Ishikawa (cell line): ENCODE measurements at regions not wholly inside any gene's neighbourhood (a gene's known extent, or its start where the extent isn't known, plus 50 kb on each side); places are given as distances from the start of the nearest gene placed in this dataset.

ENCODE experiments used
- CEBPB ChIP-seq: IDR thresholded peaks from 2 replicates; pipeline ENCODE4 v1.6.1; 2012
- CREB1 ChIP-seq: IDR thresholded peaks from 2 replicates; pipeline ENCODE4 v1.6.1; 2012; ENCODE audit warnings: low read depth
- EGR1 ChIP-seq: IDR thresholded peaks from 2 replicates; pipeline ENCODE4 v1.6.1; 2012
- EP300 ChIP-seq: IDR thresholded peaks from 2 replicates; pipeline ENCODE4 v1.6.1; 2012; ENCODE audit warnings: borderline replicate concordance
- NFIC ChIP-seq: IDR thresholded peaks from 2 replicates; pipeline ENCODE4 v1.6.1; 2012
- RAD21 ChIP-seq: IDR thresholded peaks from 2 replicates; pipeline ENCODE4 v1.6.1; 2012; ENCODE audit warnings: low read depth
- TCF12 ChIP-seq: IDR thresholded peaks from 2 replicates; pipeline ENCODE4 v1.6.1; 2012; ENCODE audit warnings: low read depth
- TEAD4 ChIP-seq: IDR thresholded peaks from 2 replicates; pipeline ENCODE4 v1.6.1; 2012
- YY1 ChIP-seq: IDR thresholded peaks from 2 replicates; pipeline ENCODE4 v1.6.1; 2012; ENCODE audit warnings: low read depth
- ZBTB7A ChIP-seq: IDR thresholded peaks from 2 replicates; pipeline ENCODE4 v1.6.1; 2012; ENCODE audit warnings: low read depth
- TF ChIP-seq, protein P1 (sequence below): IDR thresholded peaks from 2 replicates; pipeline ENCODE4 v1.6.1; 2012
- TF ChIP-seq, protein P2 (sequence below): IDR thresholded peaks from 2 replicates; pipeline ENCODE4 v1.6.1; 2012
- TF ChIP-seq, protein P3 (sequence below): IDR thresholded peaks from 2 replicates; pipeline ENCODE4 v1.6.1; 2012; ENCODE audit warnings: low read depth, mild to moderate bottlenecking

DNA sequence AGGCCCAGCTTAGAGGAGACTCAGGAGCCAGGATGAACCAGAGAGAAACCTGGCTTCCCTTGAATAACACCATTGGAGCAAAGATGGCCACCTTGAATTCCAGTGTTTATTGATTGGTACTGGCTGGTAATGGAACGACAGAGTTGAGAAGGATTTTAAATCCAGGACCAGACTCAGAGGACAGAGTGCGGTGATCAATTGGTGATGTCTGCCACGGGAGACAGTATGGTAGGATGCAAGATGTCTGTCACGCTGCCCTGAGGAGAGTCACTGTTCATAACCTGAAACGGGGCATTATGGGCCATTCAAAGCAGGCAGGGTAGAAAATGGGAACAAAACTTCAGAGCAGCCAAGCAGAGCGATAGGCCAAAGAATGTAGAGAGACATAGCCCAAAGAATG lies 55.4 kb upstream of the ISX start:
- TF ChIP-seq CEBPB (no peak), ZBTB7A (no peak), YY1 (no peak), NFIC (no peak), TCF12 (no peak), RAD21 (no peak), CREB1 (no peak), EGR1 (no peak), TEAD4 (no peak)
- TF ChIP-seq, protein P1, sequence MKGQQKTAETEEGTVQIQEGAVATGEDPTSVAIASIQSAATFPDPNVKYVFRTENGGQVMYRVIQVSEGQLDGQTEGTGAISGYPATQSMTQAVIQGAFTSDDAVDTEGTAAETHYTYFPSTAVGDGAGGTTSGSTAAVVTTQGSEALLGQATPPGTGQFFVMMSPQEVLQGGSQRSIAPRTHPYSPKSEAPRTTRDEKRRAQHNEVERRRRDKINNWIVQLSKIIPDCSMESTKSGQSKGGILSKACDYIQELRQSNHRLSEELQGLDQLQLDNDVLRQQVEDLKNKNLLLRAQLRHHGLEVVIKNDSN: no peak
- TF ChIP-seq, protein P2, sequence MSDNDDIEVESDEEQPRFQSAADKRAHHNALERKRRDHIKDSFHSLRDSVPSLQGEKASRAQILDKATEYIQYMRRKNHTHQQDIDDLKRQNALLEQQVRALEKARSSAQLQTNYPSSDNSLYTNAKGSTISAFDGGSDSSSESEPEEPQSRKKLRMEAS: no peak

DNA sequence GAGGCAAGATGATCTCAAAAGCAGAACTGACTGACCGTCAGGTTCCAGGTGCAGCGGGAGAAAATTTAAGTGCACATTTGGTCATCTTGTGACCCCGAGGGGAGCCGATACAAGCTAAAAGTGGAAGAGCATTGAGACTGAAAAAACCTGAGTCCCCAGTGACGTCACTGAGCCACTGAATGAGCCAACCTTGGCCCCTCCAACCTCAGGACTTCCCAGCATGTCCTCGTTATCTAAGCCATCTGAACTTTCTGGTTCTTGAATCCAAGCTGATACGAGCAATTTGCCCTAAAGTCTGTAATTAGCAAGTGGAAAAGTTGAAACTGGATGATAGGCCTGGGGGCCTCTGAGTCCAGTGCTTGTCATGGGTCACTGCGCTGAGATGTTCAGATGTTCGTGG lies 51.1 kb upstream of the ISX start:
- TF ChIP-seq EGR1 (no peak), CREB1 (no peak), NFIC (no peak), EP300 (no peak), CEBPB (no peak), TEAD4 (no peak), ZBTB7A (no peak), YY1 (no peak)
- TF ChIP-seq, protein P2: no peak
- TF ChIP-seq, protein P3, sequence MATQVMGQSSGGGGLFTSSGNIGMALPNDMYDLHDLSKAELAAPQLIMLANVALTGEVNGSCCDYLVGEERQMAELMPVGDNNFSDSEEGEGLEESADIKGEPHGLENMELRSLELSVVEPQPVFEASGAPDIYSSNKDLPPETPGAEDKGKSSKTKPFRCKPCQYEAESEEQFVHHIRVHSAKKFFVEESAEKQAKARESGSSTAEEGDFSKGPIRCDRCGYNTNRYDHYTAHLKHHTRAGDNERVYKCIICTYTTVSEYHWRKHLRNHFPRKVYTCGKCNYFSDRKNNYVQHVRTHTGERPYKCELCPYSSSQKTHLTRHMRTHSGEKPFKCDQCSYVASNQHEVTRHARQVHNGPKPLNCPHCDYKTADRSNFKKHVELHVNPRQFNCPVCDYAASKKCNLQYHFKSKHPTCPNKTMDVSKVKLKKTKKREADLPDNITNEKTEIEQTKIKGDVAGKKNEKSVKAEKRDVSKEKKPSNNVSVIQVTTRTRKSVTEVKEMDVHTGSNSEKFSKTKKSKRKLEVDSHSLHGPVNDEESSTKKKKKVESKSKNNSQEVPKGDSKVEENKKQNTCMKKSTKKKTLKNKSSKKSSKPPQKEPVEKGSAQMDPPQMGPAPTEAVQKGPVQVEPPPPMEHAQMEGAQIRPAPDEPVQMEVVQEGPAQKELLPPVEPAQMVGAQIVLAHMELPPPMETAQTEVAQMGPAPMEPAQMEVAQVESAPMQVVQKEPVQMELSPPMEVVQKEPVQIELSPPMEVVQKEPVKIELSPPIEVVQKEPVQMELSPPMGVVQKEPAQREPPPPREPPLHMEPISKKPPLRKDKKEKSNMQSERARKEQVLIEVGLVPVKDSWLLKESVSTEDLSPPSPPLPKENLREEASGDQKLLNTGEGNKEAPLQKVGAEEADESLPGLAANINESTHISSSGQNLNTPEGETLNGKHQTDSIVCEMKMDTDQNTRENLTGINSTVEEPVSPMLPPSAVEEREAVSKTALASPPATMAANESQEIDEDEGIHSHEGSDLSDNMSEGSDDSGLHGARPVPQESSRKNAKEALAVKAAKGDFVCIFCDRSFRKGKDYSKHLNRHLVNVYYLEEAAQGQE: no peak
- TF ChIP-seq, protein P1: no peak
